HEK293 (cell line): ENCODE measurements at regions not wholly inside any gene's neighbourhood (a gene's known extent, or its start where the extent isn't known, plus 50 kb on each side); places are given as distances from the start of the nearest gene placed in this dataset.

Experiments used
- YY1 ChIP-seq: fragments of 450-650 bp; formaldehyde crosslinking; IDR thresholded peaks from 2 replicates; pipeline ENCODE4 v1.5.1; 2018; ENCODE audit warnings: missing biosample characterization, missing genetic modification characterization
- ZBTB17 ChIP-seq: fragments of 450-650 bp; formaldehyde crosslinking; IDR thresholded peaks from 2 replicates; pipeline ENCODE4 v1.5.1; 2016; ENCODE audit warnings: missing biosample characterization, missing genetic modification characterization
- ZBTB21 ChIP-seq: fragments of 450-650 bp; formaldehyde crosslinking; IDR thresholded peaks from 2 replicates; pipeline ENCODE4 v1.5.1; 2017; ENCODE audit warnings: missing biosample characterization, missing genetic modification characterization
- ZNF19 ChIP-seq: fragments of 450-650 bp; formaldehyde crosslinking; IDR thresholded peaks from 2 replicates; pipeline ENCODE4; 2016; ENCODE audit warnings: missing biosample characterization, missing genetic modification characterization, low read depth
- ZNF239 ChIP-seq: fragments of 450-650 bp; formaldehyde crosslinking; IDR thresholded peaks from 2 replicates; pipeline ENCODE4 v1.5.1; 2016; ENCODE audit warnings: missing biosample characterization, missing genetic modification characterization
- ZNF292 ChIP-seq: fragments of 450-650 bp; formaldehyde crosslinking; IDR thresholded peaks from 2 replicates; pipeline ENCODE4 v1.5.1; 2016; ENCODE audit warnings: low read depth, missing biosample characterization, missing genetic modification characterization, borderline replicate concordance
- ZNF37A ChIP-seq: fragments of 450-650 bp; IDR thresholded peaks from 2 replicates; pipeline ENCODE4 v1.5.1; 2018; ENCODE audit warnings: missing biosample characterization, missing genetic modification characterization
- ZNF549 ChIP-seq: fragments of 450-650 bp; IDR thresholded peaks from 2 replicates; pipeline ENCODE4 v1.5.1; 2018; ENCODE audit warnings: missing biosample characterization, missing genetic modification characterization, mild to moderate bottlenecking, inconsistent platforms, moderate library complexity
- TF ChIP-seq, protein P1 (sequence below): fragments of 450-650 bp; formaldehyde crosslinking; IDR thresholded peaks from 2 replicates; pipeline ENCODE4 v1.5.1; 2016; ENCODE audit warnings: missing biosample characterization, missing genetic modification characterization
- TF ChIP-seq, protein P2 (sequence below): fragments of 450-650 bp; formaldehyde crosslinking; IDR thresholded peaks from 2 replicates; pipeline ENCODE4 v1.5.1; 2016; ENCODE audit warnings: missing biosample characterization, missing genetic modification characterization

DNA sequence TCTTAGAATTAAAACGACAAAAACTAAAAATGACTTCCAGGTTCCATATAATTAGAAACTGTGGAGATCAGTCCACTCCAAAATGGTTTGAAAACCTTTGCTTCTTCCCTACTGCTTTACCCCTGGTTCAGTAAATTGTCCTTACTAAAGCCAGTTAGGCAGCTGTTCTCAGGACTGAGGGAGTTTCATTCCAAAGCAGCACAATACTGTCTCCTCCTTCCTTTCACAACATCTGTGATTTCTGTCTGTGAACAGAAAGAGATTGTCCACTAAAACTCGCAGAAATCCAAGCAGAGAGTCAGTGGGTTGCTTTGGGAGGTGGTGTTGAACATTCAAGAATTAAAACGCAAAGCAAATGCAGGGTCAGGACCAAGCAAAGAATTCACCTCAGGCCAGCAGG lies 740.8 kb upstream of the ZNF608 start:
- no peak for TF ChIP-seq ZNF239 (tag by site-specific recombination)
- no peak for TF ChIP-seq ZNF549
- TF ChIP-seq, protein P1, sequence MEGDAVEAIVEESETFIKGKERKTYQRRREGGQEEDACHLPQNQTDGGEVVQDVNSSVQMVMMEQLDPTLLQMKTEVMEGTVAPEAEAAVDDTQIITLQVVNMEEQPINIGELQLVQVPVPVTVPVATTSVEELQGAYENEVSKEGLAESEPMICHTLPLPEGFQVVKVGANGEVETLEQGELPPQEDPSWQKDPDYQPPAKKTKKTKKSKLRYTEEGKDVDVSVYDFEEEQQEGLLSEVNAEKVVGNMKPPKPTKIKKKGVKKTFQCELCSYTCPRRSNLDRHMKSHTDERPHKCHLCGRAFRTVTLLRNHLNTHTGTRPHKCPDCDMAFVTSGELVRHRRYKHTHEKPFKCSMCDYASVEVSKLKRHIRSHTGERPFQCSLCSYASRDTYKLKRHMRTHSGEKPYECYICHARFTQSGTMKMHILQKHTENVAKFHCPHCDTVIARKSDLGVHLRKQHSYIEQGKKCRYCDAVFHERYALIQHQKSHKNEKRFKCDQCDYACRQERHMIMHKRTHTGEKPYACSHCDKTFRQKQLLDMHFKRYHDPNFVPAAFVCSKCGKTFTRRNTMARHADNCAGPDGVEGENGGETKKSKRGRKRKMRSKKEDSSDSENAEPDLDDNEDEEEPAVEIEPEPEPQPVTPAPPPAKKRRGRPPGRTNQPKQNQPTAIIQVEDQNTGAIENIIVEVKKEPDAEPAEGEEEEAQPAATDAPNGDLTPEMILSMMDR: no peak
- no peak for TF ChIP-seq ZBTB21 (tag by site-specific recombination)
- TF ChIP-seq ZNF37A (tag by site-specific recombination): no peak
- no peak for TF ChIP-seq ZNF19 (tag by site-specific recombination)
- no peak for TF ChIP-seq YY1 (tag by site-specific recombination)
- no peak for TF ChIP-seq ZNF292 (tag by site-specific recombination)
- TF ChIP-seq, protein P2, sequence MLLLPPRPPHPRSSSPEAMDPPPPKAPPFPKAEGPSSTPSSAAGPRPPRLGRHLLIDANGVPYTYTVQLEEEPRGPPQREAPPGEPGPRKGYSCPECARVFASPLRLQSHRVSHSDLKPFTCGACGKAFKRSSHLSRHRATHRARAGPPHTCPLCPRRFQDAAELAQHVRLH (tag by site-specific recombination): no peak
- no peak for TF ChIP-seq ZBTB17 (tag by site-specific recombination)
